HCT116 (cell line): ENCODE measurements at regions not wholly inside any gene's neighbourhood (a gene's known extent, or its start where the extent isn't known, plus 50 kb on each side); places are given as distances from the start of the nearest gene placed in this dataset.

Experiments used
- ATAC-seq: fragments of 200-7000 bp; cut with Tn5 transposase; 2 replicates; pipeline ENCODE4 v1.9.1; 2020; ENCODE audit warnings: mild to moderate bottlenecking, moderate library complexity
- BruUV-seq: library from RNA; stranded (reverse); fragments of 400-500 nt; replicated peaks from 2 replicates; lab custom pipeline; 2021; lab: Mats Ljungman, UMichigan
- CTCF ChIA-PET: fragments of 300-600 bp; sonication (Branson Sonifier 250); formaldehyde crosslinking; loops from one replicate; lab custom pipeline; 2021; ENCODE audit warnings: antibody characterized with exemption; lab: Charles Lee
- POLR2A ChIA-PET: fragments of 300-600, 350-600 bp; sonication (Branson Sonifier 250); formaldehyde crosslinking; loops from one replicate; lab custom pipeline; 2021; ENCODE audit warnings: antibody characterized with exemption; lab: Charles Lee
- RAD21 ChIA-PET, 2 experiments: fragments of 300-600 bp; sonication (Branson Sonifier 250); formaldehyde crosslinking; loops; one replicate each; lab custom pipeline; 2023; ENCODE audit warnings: low total read pairs in 2 of 2; ENCODE audit not compliant: uncharacterized antibody in 2 of 2, unreplicated experiment in 2 of 2, low non-redundant PET in 1 of 2; lab: Charles Lee
- DNase-seq: peaks from one replicate; pipeline ENCODE4 v3.0.0-alpha.2; 2010; ENCODE audit warnings: low read depth, low spot score
- H2AFZ ChIP-seq: fragments of 200-600 bp; shearing (Covaris generic), sonication (generic); 2 replicates; pipeline ENCODE4 v1.6.1; 2017; ENCODE audit warnings: low read depth, mixed run types, mixed read lengths, antibody characterized with exemption, low read length; ENCODE audit not compliant: poor library complexity, severe bottlenecking
- H3K27ac ChIP-seq: 2 replicates; pipeline ENCODE4 v1.5.1; 2012; ENCODE audit warnings: low read depth, low read length
- H3K27me3 ChIP-seq: fragments of 200-600 bp; sonication (generic); 2 replicates; pipeline ENCODE4 v1.6.1; 2016; ENCODE audit warnings: mixed run types, low read length, mixed read lengths; ENCODE audit not compliant: insufficient read depth
- H3K36me3 ChIP-seq, 2 experiments: fragments of 200-500 bp in 1 of 2; fragments of 200-600 bp in 1 of 2; sonication (Bioruptor generic) in 1 of 2; sonication (generic) in 1 of 2; 2 replicates each; pipeline versions ENCODE4 v1.5.1 to v1.6.1; 2014 to 2016; ENCODE audit warnings: low read length in 2 of 2, inconsistent platforms in 1 of 2, mixed read lengths in 1 of 2, mixed run types in 1 of 2; ENCODE audit not compliant: insufficient read depth in 2 of 2, control insufficient read depth in 1 of 2
- H3K4me1 ChIP-seq, 2 experiments: fragments of 200-600 bp in 1 of 2; sonication (generic) in 1 of 2; 2 replicates each; pipeline versions ENCODE4 v1.5.1 to v1.6.1; 2012 to 2017; ENCODE audit warnings: low read length in 2 of 2, inconsistent platforms in 1 of 2, mild to moderate bottlenecking in 1 of 2, mixed read lengths in 1 of 2, mixed run types in 1 of 2, moderate library complexity in 1 of 2; ENCODE audit not compliant: insufficient read depth in 2 of 2, control insufficient read depth in 1 of 2
- H3K4me2 ChIP-seq: fragments of 200-600 bp; sonication (generic); 2 replicates; pipeline ENCODE4 v1.6.1; 2017; ENCODE audit warnings: mixed run types, low read length, mixed read lengths
- H3K4me3 ChIP-seq, 2 experiments: fragments of 200-600 bp in 1 of 2; sonication (generic) in 1 of 2; replicated peaks in 1 of 2; 2 replicates each; pipeline ENCODE4 v1.5.1; 2011 to 2016; ENCODE audit warnings: low read length in 2 of 2, control low read depth in 1 of 2, low read depth in 1 of 2, mild to moderate bottlenecking in 1 of 2, mixed read lengths in 1 of 2, mixed run types in 1 of 2
- H3K79me2 ChIP-seq: fragments of 200-600 bp; sonication (generic); 2 replicates; pipeline ENCODE4 v1.6.1; 2017; ENCODE audit warnings: mild to moderate bottlenecking, mixed run types, low read length, moderate library complexity, mixed read lengths; ENCODE audit not compliant: insufficient read depth
- H3K9ac ChIP-seq: fragments of 200-600 bp; sonication (generic); 2 replicates; pipeline ENCODE4 v1.6.1; 2016; ENCODE audit warnings: low read length, mixed read lengths
- H3K9me2 ChIP-seq: fragments of 200-600 bp; sonication (generic), shearing (Covaris generic); 2 replicates; pipeline ENCODE4 v1.6.1; 2017; ENCODE audit warnings: mixed run types, mild to moderate bottlenecking, moderate library complexity; ENCODE audit not compliant: insufficient read depth
- H3K9me3 ChIP-seq, 2 experiments: fragments of 200-500 bp in 1 of 2; fragments of 200-600 bp in 1 of 2; sonication (Bioruptor generic) in 1 of 2; sonication (generic) in 1 of 2; 2 replicates each; pipeline ENCODE4 v1.6.1; 2014 to 2017; ENCODE audit warnings: low read length in 2 of 2, mixed read lengths in 2 of 2, inconsistent platforms in 1 of 2, low read depth in 1 of 2, mild to moderate bottlenecking in 1 of 2, mixed run types in 1 of 2, moderate library complexity in 1 of 2; ENCODE audit not compliant: control insufficient read depth in 1 of 2, insufficient read depth in 1 of 2
- H4K20me1 ChIP-seq: fragments of 200-600 bp; sonication (generic), shearing (Covaris generic); 2 replicates; pipeline ENCODE4 v1.6.1; 2017; ENCODE audit warnings: mixed run types, mild to moderate bottlenecking, moderate library complexity; ENCODE audit not compliant: insufficient read depth
- ELF1 ChIP-seq: IDR thresholded peaks from 2 replicates; pipeline ENCODE4 v1.6.1; 2012; ENCODE audit warnings: low read depth, borderline replicate concordance
- FOSL1 ChIP-seq: IDR thresholded peaks from 2 replicates; pipeline ENCODE4 v1.6.1; 2012; ENCODE audit warnings: low read depth
- JUND ChIP-seq: IDR thresholded peaks from 2 replicates; pipeline ENCODE4 v1.6.1; 2012
- YY1 ChIP-seq: IDR thresholded peaks from 2 replicates; pipeline ENCODE4 v1.6.1; 2011; ENCODE audit warnings: low read length, low read depth, moderate library complexity, mild to moderate bottlenecking; ENCODE audit not compliant: insufficient replicate concordance; ENCODE audit errors: extremely low read depth
- intact Hi-C: fragments of 100-400 bp; cut with micrococcal nuclease; formaldehyde crosslinking; loops from 2 replicates; pipeline ENCODE4 v1.10.0; 2022
- TF ChIP-seq, protein P1 (sequence below): IDR thresholded peaks from 2 replicates; pipeline ENCODE4 v1.6.1; 2012; ENCODE audit warnings: low read depth
- TF ChIP-seq, protein P2 (sequence below): IDR thresholded peaks from 2 replicates; pipeline ENCODE4 v1.6.1; 2011; ENCODE audit warnings: mild to moderate bottlenecking, low read length, moderate library complexity; ENCODE audit not compliant: insufficient replicate concordance; ENCODE audit errors: extremely low read depth
- TF ChIP-seq, protein P3 (sequence below): IDR thresholded peaks from 2 replicates; pipeline ENCODE4 v1.6.1; 2012

DNA sequence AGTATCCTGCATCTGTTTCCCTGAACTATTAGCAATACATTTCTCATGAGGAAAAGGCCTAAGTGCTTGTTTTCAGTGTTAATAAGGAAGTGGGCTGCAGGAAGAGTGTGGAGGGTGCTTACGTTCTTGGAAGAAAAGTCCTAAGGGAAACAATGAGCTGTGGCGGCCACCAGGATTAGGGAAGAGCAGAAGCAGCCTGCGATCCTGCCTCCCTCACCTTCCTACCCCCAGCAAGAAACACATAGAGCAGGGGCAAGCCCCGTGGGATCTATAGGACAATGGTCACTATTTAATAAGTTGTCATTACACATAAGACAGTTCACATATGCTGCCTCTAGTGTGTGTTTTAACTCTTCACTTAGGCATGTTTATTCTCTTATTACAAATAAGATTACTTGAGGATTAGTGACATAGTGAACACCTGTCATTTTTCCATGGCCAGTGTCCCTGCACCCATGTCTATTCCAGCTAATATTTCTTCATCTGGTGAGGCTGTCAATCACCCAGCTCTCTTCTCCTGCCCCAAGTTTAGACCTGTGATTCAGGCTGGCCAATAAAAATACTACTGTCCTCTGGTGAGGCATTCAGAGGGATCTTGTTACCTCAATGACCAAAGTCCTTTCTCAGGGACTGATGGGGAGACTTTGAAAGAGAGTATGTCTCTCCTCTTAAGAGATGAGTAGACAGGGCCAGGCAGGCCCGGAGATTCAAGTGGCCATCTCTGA, 510.9 kb upstream of the CELF4 start:
- H4K20me1 ChIP-seq = no peaks in the 10 kb centered on the region
- no peak for ATAC-seq
- H3K27ac ChIP-seq = no peak overlapping the region
- TF ChIP-seq JUND (no peak), YY1 (no peak), ELF1 (no peak), FOSL1 (no peak)
- TF ChIP-seq, protein P1, sequence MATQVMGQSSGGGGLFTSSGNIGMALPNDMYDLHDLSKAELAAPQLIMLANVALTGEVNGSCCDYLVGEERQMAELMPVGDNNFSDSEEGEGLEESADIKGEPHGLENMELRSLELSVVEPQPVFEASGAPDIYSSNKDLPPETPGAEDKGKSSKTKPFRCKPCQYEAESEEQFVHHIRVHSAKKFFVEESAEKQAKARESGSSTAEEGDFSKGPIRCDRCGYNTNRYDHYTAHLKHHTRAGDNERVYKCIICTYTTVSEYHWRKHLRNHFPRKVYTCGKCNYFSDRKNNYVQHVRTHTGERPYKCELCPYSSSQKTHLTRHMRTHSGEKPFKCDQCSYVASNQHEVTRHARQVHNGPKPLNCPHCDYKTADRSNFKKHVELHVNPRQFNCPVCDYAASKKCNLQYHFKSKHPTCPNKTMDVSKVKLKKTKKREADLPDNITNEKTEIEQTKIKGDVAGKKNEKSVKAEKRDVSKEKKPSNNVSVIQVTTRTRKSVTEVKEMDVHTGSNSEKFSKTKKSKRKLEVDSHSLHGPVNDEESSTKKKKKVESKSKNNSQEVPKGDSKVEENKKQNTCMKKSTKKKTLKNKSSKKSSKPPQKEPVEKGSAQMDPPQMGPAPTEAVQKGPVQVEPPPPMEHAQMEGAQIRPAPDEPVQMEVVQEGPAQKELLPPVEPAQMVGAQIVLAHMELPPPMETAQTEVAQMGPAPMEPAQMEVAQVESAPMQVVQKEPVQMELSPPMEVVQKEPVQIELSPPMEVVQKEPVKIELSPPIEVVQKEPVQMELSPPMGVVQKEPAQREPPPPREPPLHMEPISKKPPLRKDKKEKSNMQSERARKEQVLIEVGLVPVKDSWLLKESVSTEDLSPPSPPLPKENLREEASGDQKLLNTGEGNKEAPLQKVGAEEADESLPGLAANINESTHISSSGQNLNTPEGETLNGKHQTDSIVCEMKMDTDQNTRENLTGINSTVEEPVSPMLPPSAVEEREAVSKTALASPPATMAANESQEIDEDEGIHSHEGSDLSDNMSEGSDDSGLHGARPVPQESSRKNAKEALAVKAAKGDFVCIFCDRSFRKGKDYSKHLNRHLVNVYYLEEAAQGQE = no peak
- TF ChIP-seq, protein P2, sequence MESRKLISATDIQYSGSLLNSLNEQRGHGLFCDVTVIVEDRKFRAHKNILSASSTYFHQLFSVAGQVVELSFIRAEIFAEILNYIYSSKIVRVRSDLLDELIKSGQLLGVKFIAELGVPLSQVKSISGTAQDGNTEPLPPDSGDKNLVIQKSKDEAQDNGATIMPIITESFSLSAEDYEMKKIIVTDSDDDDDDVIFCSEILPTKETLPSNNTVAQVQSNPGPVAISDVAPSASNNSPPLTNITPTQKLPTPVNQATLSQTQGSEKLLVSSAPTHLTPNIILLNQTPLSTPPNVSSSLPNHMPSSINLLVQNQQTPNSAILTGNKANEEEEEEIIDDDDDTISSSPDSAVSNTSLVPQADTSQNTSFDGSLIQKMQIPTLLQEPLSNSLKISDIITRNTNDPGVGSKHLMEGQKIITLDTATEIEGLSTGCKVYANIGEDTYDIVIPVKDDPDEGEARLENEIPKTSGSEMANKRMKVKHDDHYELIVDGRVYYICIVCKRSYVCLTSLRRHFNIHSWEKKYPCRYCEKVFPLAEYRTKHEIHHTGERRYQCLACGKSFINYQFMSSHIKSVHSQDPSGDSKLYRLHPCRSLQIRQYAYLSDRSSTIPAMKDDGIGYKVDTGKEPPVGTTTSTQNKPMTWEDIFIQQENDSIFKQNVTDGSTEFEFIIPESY = no peak
- TF ChIP-seq, protein P3, sequence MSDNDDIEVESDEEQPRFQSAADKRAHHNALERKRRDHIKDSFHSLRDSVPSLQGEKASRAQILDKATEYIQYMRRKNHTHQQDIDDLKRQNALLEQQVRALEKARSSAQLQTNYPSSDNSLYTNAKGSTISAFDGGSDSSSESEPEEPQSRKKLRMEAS = no peak
- intact Hi-C loops = no loop called here
- no peak overlapping the region for H3K4me3 ChIP-seq
- DNase-seq = no peak
- RAD21 ChIA-PET = no interaction called here
- no peak overlapping the region for H3K4me2 ChIP-seq
- H3K36me3 ChIP-seq = no peaks in the 10 kb centered on the region
- no peaks in the 10 kb centered on the region for H3K79me2 ChIP-seq
- no peaks in the 10 kb centered on the region for H3K27me3 ChIP-seq
- no peak overlapping the region for H3K9ac ChIP-seq
- CTCF ChIA-PET = no interaction called here
- H3K9me2 ChIP-seq = no peaks in the 10 kb centered on the region
- peaks cover 0 to 7% of the 10 kb centered on the region in 2 experiments; a peak in 2 of 4 replicates for H3K9me3 ChIP-seq
- POLR2A ChIA-PET = no interaction called here
- H3K4me1 ChIP-seq = no peaks in the 10 kb centered on the region
- no peak overlapping the region for H2AFZ ChIP-seq
- no TSS peak for BruUV-seq
